Hepatocyte (in vitro differentiated cells): ENCODE measurements at regions not wholly inside any gene's neighbourhood (a gene's known extent, or its start where the extent isn't known, plus 50 kb on each side); places are given as distances from the start of the nearest gene placed in this dataset.

Experiments
- DNase-seq: peaks from one replicate; pipeline ENCODE4 v3.0.0-alpha.2; 2016; ENCODE audit warnings: low spot score
- H2AFZ ChIP-seq: fragments of 200-600 bp; sonication (generic); 2 replicates; pipeline ENCODE4 v1.6.0; 2016; ENCODE audit warnings: antibody characterized with exemption, mild to moderate bottlenecking
- H3K27ac ChIP-seq: fragments of 200-600 bp; sonication (generic); 2 replicates; pipeline ENCODE4 v1.5.1; 2016; ENCODE audit warnings: mild to moderate bottlenecking
- H3K27me3 ChIP-seq: fragments of 200-600 bp; sonication (generic); 2 replicates; pipeline ENCODE4 v1.6.1; 2016
- H3K36me3 ChIP-seq: fragments of 200-600 bp; sonication (generic); replicated peaks from 2 replicates; pipeline ENCODE4 v1.5.1; 2016; ENCODE audit warnings: low read depth; ENCODE audit not compliant: insufficient read depth
- H3K4me1 ChIP-seq: fragments of 200-600 bp; sonication (generic); 2 replicates; pipeline ENCODE4 v1.5.1; 2016; ENCODE audit warnings: mild to moderate bottlenecking, moderate library complexity; ENCODE audit not compliant: insufficient read depth
- H3K4me2 ChIP-seq: fragments of 200-600 bp; sonication (generic); 2 replicates; pipeline ENCODE4 v1.6.0; 2016
- H3K4me3 ChIP-seq: fragments of 200-600 bp; sonication (generic); 2 replicates; pipeline ENCODE4 v1.5.1; 2016; ENCODE audit warnings: mild to moderate bottlenecking
- H3K79me2 ChIP-seq: fragments of 200-600 bp; sonication (generic); 2 replicates; pipeline ENCODE4 v1.6.0; 2017; ENCODE audit warnings: mild to moderate bottlenecking
- H3K9me2 ChIP-seq: fragments of 200-600 bp; sonication (generic); replicated peaks from 2 replicates; pipeline ENCODE4 v1.6.0; 2017; ENCODE audit warnings: mild to moderate bottlenecking; ENCODE audit not compliant: insufficient read depth
- H3K9me3 ChIP-seq: fragments of 200-600 bp; sonication (generic); 2 replicates; pipeline ENCODE4 v1.5.1; 2016; ENCODE audit warnings: low read depth, mild to moderate bottlenecking
- H4K20me1 ChIP-seq: fragments of 200-600 bp; sonication (generic); 2 replicates; pipeline ENCODE4 v1.6.0; 2016; ENCODE audit warnings: mild to moderate bottlenecking; ENCODE audit not compliant: insufficient read depth, poor library complexity, severe bottlenecking
- EZH2 ChIP-seq: fragments of 200-600 bp; sonication (generic); IDR thresholded peaks from 2 replicates; pipeline ENCODE4 v1.6.1; 2016; ENCODE audit warnings: antibody characterized with exemption, mild to moderate bottlenecking, borderline replicate concordance
- EZH2phosphoT487 ChIP-seq: fragments of 200-600 bp; sonication (generic); IDR thresholded peaks from one replicate; pipeline ENCODE4 v1.6.1; 2018; ENCODE audit warnings: antibody characterized with exemption, mild to moderate bottlenecking, low read depth, moderate library complexity; ENCODE audit not compliant: unreplicated experiment, severe bottlenecking
- WGBS: methylation state at CpG from one replicate; pipeline ENCODE4 v1.1.6; 2016; ENCODE audit warnings: low lambda C conversion rate; ENCODE audit errors: missing lambda C conversion rate; 5-methylcytosine and 5-hydroxymethylcytosine counted together
- TF ChIP-seq, protein P1 (sequence below): fragments of 200-600 bp; sonication (generic); IDR thresholded peaks from 2 replicates; pipeline ENCODE4 v1.5.1; 2016; ENCODE audit warnings: antibody characterized with exemption, mild to moderate bottlenecking; ENCODE audit not compliant: poor library complexity

DNA sequence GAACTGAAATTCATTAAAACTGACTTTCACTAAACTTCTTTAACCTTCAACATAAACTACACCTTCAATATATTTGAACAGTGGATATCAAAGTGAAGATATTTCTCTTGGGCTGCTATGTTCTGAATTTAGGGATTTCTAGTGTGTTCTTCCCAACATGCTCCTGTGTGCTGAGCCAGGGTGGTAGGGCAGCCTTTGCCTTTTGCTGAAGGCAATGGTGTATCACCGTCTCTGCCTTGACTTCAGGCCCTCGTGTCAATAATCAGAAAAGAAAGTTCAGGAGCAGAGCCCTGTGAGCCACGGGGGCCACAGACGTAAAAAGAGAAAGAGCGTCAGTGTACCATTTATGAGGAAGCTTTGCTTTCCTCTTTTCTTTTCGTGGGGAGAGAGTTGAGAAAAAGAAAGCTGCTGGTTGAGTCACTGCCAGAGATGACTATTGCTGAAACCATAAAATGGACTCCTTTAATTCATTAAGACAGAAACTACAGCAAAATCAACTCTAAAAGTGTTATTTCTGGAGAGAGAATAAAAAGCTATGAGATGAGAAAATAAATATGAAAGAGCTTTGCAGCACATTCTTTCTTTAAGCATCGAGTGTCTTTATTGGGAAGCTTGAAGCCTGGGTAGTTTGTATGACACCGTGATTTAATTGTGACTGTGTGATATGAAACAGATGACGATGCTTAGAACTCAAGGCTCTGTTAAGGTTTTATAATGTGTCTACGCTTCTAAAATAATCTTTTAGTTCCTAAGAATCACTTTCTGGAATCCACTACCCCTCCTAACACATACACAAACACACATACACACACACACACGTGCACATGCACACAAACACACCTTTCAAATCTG, 271.8 kb upstream of the MTNR1B start:
- Histone ChIP-seq H3K9me2 (no peaks in the 10 kb centered on the region), H4K20me1 (no peaks in the 10 kb centered on the region), H3K27ac (no peak overlapping the region), H3K36me3 (no peaks in the 10 kb centered on the region), H3K4me1 (no peaks in the 10 kb centered on the region), H3K79me2 (no peaks in the 10 kb centered on the region), H3K27me3 (no peaks in the 10 kb centered on the region), H3K4me3 (no peak overlapping the region), H2AFZ (no peak overlapping the region), H3K4me2 (peak overlapping the region; percentile 63), H3K9me3 (no peaks in the 10 kb centered on the region)
- DNase-seq: no peak
- TF ChIP-seq, protein P1, sequence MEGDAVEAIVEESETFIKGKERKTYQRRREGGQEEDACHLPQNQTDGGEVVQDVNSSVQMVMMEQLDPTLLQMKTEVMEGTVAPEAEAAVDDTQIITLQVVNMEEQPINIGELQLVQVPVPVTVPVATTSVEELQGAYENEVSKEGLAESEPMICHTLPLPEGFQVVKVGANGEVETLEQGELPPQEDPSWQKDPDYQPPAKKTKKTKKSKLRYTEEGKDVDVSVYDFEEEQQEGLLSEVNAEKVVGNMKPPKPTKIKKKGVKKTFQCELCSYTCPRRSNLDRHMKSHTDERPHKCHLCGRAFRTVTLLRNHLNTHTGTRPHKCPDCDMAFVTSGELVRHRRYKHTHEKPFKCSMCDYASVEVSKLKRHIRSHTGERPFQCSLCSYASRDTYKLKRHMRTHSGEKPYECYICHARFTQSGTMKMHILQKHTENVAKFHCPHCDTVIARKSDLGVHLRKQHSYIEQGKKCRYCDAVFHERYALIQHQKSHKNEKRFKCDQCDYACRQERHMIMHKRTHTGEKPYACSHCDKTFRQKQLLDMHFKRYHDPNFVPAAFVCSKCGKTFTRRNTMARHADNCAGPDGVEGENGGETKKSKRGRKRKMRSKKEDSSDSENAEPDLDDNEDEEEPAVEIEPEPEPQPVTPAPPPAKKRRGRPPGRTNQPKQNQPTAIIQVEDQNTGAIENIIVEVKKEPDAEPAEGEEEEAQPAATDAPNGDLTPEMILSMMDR: no peak
- TF ChIP-seq EZH2: no peak
- no peak for TF ChIP-seq EZH2phosphoT487
- WGBS: 58% methylated on average over 11 of the region's 11 CpGs

GRCh38 chr11:92698742-92699141, 270.7 kb upstream of the MTNR1B start:
- H3K36me3 ChIP-seq: no peaks in the 10 kb centered on the region
- no peaks in the 10 kb centered on the region for H3K27me3 ChIP-seq
- no peak overlapping the region for H3K27ac ChIP-seq
- DNase-seq: no peak
- no peak overlapping the region for H2AFZ ChIP-seq
- no peak overlapping the region for H3K4me2 ChIP-seq
- H3K9me3 ChIP-seq: no peaks in the 10 kb centered on the region
- no peaks in the 10 kb centered on the region for H3K4me1 ChIP-seq
- no peak overlapping the region for H3K4me3 ChIP-seq
- no peaks in the 10 kb centered on the region for H3K79me2 ChIP-seq
- TF ChIP-seq, protein P1: no peak
- no peak for TF ChIP-seq EZH2
- TF ChIP-seq EZH2phosphoT487: no peak
- H4K20me1 ChIP-seq: no peaks in the 10 kb centered on the region
- 54% methylated on average over 2 of the region's 2 CpGs for WGBS
- H3K9me2 ChIP-seq: no peaks in the 10 kb centered on the region

GRCh38 chr11:92702037-92702804, 267.2 kb upstream of the MTNR1B start:
- no peak for DNase-seq
- TF ChIP-seq, protein P1: no peak
- TF ChIP-seq EZH2 (no peak), EZH2phosphoT487 (no peak)
- Histone ChIP-seq H4K20me1 (no peaks in the 10 kb centered on the region), H2AFZ (no peak overlapping the region), H3K9me3 (no peaks in the 10 kb centered on the region), H3K27me3 (no peaks in the 10 kb centered on the region), H3K4me3 (no peak overlapping the region), H3K79me2 (no peaks in the 10 kb centered on the region), H3K4me2 (no peak overlapping the region), H3K36me3 (no peaks in the 10 kb centered on the region), H3K9me2 (no peaks in the 10 kb centered on the region), H3K27ac (no peak overlapping the region), H3K4me1 (no peaks in the 10 kb centered on the region)
- WGBS: 86% methylated on average over 8 of the region's 8 CpGs
